ENCODE measurements at regions not wholly inside any gene's neighbourhood (a gene's known extent, or its start where the extent isn't known, plus 50 kb on each side); places are given as distances from the start of the nearest gene placed in this dataset.

DNA sequence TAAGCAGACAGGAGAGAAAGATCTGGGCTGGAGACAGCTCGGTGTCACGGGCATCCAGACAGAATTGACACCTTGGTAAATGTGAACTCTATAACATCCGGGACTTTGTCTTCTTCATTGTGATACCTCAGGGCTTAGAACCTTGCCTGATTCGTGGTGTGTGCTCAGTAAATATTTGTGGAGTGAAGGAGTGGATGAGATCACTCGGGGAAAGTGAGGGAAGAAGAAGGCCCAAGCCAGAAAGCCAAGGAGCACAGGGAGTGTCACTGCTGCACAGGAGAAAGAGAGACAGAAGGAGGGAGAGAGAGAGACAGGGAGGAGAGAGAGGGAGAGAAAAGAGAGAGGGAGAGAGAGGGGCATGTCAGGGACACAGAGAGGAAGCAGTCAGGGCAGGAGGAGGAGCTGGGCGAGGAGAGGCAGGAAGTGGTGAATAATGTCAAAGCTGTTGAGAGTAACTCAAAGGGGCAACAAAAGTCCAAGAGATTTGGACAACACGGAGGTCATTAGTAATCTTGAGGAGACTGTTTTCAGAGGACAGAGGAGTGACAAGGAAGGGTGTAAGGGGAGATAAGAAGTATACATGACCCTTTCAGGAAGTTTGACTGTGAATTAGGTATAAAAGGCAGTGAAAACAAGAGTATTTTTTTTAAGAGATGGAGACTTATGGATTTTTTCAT is 141.6 kb upstream of the MAX start:
- TF ChIP-seq CTCF (IDR thresholded peaks at IDR 0.05) (no peak), POLR2A (IDR thresholded peaks at IDR 0.05) (no peak)
